ENCODE measurements at regions not wholly inside any gene's neighbourhood (a gene's known extent, or its start where the extent isn't known, plus 50 kb on each side); places are given as distances from the start of the nearest gene placed in this dataset.
"Not testable (repeated sequence)": the region's sequence is repeated elsewhere in the genome, so short reads cannot be mapped to it uniquely, and the experiment has no call there.

DNA sequence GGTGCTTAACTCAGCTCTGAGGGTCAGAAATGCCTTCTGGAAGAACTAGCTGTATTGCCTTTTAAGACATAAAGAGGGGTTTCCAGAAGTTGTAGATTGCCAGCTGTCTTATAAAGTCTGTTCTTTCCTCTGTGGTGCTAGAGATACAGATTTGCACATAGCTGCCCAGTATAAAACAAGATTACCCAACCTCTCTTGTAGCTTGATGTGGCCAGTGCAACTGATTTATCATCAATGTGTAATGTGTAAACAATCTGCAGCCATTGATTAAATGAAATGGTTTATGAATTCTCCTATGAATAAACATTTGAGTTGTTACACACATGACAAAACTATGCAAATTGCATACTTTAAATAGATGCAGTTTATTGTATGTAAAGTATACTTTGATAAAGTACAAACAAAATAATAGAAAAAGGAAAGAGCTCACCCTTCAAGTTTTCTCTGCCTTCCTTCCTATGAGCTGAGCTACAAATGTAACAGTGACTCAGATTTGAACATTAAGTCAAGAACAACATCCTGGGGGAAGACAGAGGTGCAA is 195.2 kb downstream of the TMEM26 start:
- H3K36me3 ChIP-seq (ENCODE audit: control insufficient read depth, insufficient read depth, low read length): no peaks in the 10 kb centered on the region
- H3K9me3 ChIP-seq (ENCODE audit: control insufficient read depth, low read length): no peaks in the 10 kb centered on the region
- H2AFZ ChIP-seq: no peak overlapping the region
- no peak overlapping the region for H3K27ac ChIP-seq
- no peak overlapping the region for H3K4me2 ChIP-seq (ENCODE audit: low read length)
- TF ChIP-seq, protein P1, sequence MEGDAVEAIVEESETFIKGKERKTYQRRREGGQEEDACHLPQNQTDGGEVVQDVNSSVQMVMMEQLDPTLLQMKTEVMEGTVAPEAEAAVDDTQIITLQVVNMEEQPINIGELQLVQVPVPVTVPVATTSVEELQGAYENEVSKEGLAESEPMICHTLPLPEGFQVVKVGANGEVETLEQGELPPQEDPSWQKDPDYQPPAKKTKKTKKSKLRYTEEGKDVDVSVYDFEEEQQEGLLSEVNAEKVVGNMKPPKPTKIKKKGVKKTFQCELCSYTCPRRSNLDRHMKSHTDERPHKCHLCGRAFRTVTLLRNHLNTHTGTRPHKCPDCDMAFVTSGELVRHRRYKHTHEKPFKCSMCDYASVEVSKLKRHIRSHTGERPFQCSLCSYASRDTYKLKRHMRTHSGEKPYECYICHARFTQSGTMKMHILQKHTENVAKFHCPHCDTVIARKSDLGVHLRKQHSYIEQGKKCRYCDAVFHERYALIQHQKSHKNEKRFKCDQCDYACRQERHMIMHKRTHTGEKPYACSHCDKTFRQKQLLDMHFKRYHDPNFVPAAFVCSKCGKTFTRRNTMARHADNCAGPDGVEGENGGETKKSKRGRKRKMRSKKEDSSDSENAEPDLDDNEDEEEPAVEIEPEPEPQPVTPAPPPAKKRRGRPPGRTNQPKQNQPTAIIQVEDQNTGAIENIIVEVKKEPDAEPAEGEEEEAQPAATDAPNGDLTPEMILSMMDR (IDR thresholded peaks at IDR 0.05): no peak
- no peak overlapping the region for H3K9ac ChIP-seq
- no peak overlapping the region for H3K4me3 ChIP-seq (ENCODE audit: low read depth, low read length)
- no peaks in the 10 kb centered on the region for H3K79me2 ChIP-seq
- H3K4me1 ChIP-seq: no peaks in the 10 kb centered on the region
- no peaks in the 10 kb centered on the region for H3K27me3 ChIP-seq (ENCODE audit: control insufficient read depth, insufficient read depth, low read length)

DNA sequence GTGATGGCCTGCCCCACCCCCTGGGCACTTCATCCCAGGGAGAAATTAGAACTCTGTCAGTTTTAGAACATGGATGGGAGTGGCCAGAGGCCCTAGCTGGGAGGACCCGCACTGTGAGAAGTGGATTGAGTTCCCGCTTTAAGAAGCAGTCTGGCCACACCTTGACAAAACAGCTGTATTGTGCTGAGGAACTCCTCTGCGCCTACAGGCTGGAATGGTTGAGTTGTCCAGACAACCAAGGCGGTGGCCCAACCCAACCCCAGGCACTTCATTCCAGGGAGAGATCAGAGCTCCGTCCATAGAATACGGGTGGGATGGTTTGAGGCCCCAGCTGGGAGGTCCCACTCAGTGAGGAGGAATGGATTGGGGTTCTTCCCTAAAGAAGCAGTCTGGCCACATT is 196.0 kb downstream of the TMEM26 start:
- no peak overlapping the region for H3K4me2 ChIP-seq (ENCODE audit: low read length)
- H3K4me1 ChIP-seq: no peaks in the 10 kb centered on the region
- no peak overlapping the region for H3K4me3 ChIP-seq (ENCODE audit: low read depth, low read length)
- no peak overlapping the region for H3K27ac ChIP-seq
- TF ChIP-seq, protein P1 (IDR thresholded peaks at IDR 0.05): no peak
- no peaks in the 10 kb centered on the region for H3K9me3 ChIP-seq (ENCODE audit: control insufficient read depth, low read length)
- no peaks in the 10 kb centered on the region for H3K79me2 ChIP-seq
- no peaks in the 10 kb centered on the region for H3K36me3 ChIP-seq (ENCODE audit: control insufficient read depth, insufficient read depth, low read length)
- no peak overlapping the region for H3K9ac ChIP-seq
- no peaks in the 10 kb centered on the region for H3K27me3 ChIP-seq (ENCODE audit: control insufficient read depth, insufficient read depth, low read length)
- no peak overlapping the region for H2AFZ ChIP-seq

DNA sequence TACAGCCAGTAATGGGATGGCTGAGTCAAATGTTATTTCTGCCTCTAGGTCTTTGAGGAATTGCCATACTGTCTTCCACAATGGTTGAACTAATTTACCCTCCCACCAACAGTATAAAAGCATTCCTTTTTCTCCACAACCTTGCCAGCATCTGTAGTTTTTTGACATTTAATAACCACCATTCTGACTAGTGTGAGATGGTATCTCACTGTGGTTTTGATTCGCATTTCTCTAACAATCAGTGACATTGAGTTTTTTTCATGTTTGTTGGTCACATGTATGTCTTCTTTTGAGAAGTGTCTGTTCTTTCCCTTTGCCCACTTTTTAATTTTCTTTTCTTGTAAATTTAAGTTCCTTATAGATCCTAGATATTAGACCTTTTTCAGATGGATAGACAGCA is 200.9 kb downstream of the TMEM26 start:
- H3K27me3 ChIP-seq (ENCODE audit: control insufficient read depth, insufficient read depth, low read length); H3K9me3 ChIP-seq (ENCODE audit: control insufficient read depth, low read length); H3K4me1 ChIP-seq; H3K27ac ChIP-seq; H3K4me3 ChIP-seq (ENCODE audit: low read depth, low read length); H3K4me2 ChIP-seq (ENCODE audit: low read length); H3K36me3 ChIP-seq (ENCODE audit: control insufficient read depth, insufficient read depth, low read length); H3K9ac ChIP-seq; H3K79me2 ChIP-seq; H2AFZ ChIP-seq: not testable (repeated sequence)

DNA sequence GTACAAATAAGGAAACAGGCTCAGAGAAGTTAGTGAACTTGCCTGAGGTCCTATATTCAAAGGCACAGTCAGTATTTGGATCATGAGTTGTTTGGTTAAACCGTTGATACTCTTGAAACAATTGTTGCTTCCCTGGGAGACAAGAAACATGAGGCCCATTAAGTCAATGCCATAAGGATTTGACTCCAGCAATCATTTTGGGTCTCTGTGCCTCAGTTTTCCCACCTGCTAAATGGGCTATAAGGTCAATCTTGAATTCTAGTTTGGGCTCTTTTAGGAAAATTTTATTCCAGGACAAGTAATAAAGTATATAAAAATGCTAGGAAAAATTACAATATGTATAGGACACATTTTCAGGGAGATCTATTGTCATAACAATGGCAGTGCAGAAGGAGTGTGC is 202.1 kb downstream of the TMEM26 start:
- no peaks in the 10 kb centered on the region for H3K36me3 ChIP-seq (ENCODE audit: control insufficient read depth, insufficient read depth, low read length)
- no peaks in the 10 kb centered on the region for H3K4me1 ChIP-seq
- no peak overlapping the region for H3K4me3 ChIP-seq (ENCODE audit: low read depth, low read length)
- no peak overlapping the region for H2AFZ ChIP-seq
- no peak overlapping the region for H3K27ac ChIP-seq
- no peak overlapping the region for H3K4me2 ChIP-seq (ENCODE audit: low read length)
- TF ChIP-seq, protein P1 (IDR thresholded peaks at IDR 0.05): no peak
- no peaks in the 10 kb centered on the region for H3K27me3 ChIP-seq (ENCODE audit: control insufficient read depth, insufficient read depth, low read length)
- H3K79me2 ChIP-seq: no peaks in the 10 kb centered on the region
- H3K9me3 ChIP-seq (ENCODE audit: control insufficient read depth, low read length): no peaks in the 10 kb centered on the region
- no peak overlapping the region for H3K9ac ChIP-seq

DNA sequence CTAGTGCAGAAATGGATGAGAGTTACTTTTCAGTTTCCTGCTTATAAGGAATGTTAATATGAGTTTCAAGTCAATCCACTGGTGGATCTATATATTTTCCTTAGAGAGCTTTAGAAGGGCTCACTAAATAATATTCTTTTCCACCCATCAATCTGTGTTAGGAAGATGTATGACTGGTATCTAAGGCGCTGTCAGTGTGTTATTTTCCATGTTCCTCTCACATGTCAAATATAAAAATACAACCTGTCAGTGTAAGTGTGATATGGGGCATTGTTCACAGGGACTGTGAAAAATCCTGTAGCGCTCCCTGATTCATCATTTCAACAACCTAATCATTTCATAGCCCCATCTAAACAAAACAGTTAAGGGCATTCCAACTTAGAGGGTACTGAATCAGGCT is 203.1 kb downstream of the TMEM26 start:
- no peaks in the 10 kb centered on the region for H3K79me2 ChIP-seq
- H3K9me3 ChIP-seq (ENCODE audit: control insufficient read depth, low read length): no peaks in the 10 kb centered on the region
- H2AFZ ChIP-seq: no peak overlapping the region
- no peak overlapping the region for H3K9ac ChIP-seq
- H3K4me2 ChIP-seq (ENCODE audit: low read length): no peak overlapping the region
- TF ChIP-seq, protein P1 (IDR thresholded peaks at IDR 0.05): no peak
- no peak overlapping the region for H3K4me3 ChIP-seq (ENCODE audit: low read depth, low read length)
- H3K27ac ChIP-seq: no peak overlapping the region
- H3K36me3 ChIP-seq (ENCODE audit: control insufficient read depth, insufficient read depth, low read length): no peaks in the 10 kb centered on the region
- no peaks in the 10 kb centered on the region for H3K4me1 ChIP-seq
- H3K27me3 ChIP-seq (ENCODE audit: control insufficient read depth, insufficient read depth, low read length): no peaks in the 10 kb centered on the region

Data from parathyroid adenoma (tissue), 2 donors.